ENCODE measurements at regions not wholly inside any gene's neighbourhood (a gene's known extent, or its start where the extent isn't known, plus 50 kb on each side); places are given as distances from the start of the nearest gene placed in this dataset.

DNA sequence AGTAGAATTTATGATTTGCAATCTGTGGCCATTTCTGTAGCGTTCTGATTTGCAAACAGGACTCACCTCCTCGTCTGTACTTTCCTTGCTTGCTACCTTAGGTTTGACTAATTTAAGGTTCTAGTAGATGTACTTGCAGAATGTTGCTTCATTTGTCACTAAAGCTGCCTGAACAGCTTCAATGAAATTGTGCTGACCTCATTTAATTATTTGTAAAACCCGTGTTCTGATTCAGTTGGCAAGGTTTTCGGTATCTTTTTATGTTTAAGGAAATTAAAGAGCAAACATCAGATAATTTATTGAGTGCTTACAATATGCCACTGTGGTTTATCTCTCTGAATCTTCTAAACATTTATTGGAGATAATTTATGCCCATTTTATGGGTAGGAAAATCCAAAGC is 284.9 kb upstream of the EEF2KMT start:
- Mint-ChIP-seq H3K27me3 (ENCODE audit: unreplicated experiment) (peaks cover 53% of the 10 kb centered on the region), H3K27ac (ENCODE audit: unreplicated experiment) (no peak overlapping the region), H3K9me3 (ENCODE audit: low read depth, unreplicated experiment) (no peaks in the 10 kb centered on the region), H3K4me1 (ENCODE audit: low read depth, unreplicated experiment) (no peaks in the 10 kb centered on the region), H3K4me3 (ENCODE audit: low read depth, unreplicated experiment) (no peak overlapping the region), H3K36me3 (ENCODE audit: insufficient read depth, unreplicated experiment) (no peaks in the 10 kb centered on the region)
- intact Hi-C loops (cut with micrococcal nuclease; ENCODE audit: unreplicated experiment), result no loop called here
- no peak for DNase-seq
- TF ChIP-seq CTCF (IDR thresholded peaks at IDR 0.05; ENCODE audit: unreplicated experiment), result no peak
- CTCF ChIA-PET, result no interaction called here
- no TSS peak for BruUV-seq (replicated peaks)

DNA sequence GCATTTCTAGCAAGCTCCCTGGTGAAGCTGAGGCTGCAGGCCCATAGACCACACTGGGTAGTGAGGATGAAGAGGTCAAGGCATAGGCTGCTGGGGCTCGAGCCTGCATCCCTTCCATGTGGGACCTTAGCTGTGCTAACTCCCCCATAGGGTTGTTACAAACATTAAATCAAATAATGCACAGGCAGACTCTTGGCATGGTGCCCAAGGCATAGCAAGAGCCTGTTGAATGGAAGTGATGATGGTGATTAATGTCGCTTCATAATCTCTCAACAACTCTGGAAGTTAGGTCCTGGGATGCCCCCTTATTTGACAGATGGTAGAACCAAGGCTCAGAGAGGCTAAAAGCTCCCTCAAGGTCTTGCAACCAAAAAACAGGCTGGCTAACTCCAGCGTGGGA is 283.9 kb upstream of the EEF2KMT start:
- H3K27ac Mint-ChIP-seq (ENCODE audit: unreplicated experiment), result no peak overlapping the region
- H3K27me3 Mint-ChIP-seq (ENCODE audit: unreplicated experiment), result peaks cover 53% of the 10 kb centered on the region
- no peaks in the 10 kb centered on the region for H3K4me1 Mint-ChIP-seq (ENCODE audit: low read depth, unreplicated experiment)
- no peaks in the 10 kb centered on the region for H3K9me3 Mint-ChIP-seq (ENCODE audit: low read depth, unreplicated experiment)
- no peak overlapping the region for H3K4me3 Mint-ChIP-seq (ENCODE audit: low read depth, unreplicated experiment)
- intact Hi-C loops (cut with micrococcal nuclease; ENCODE audit: unreplicated experiment), result no loop called here
- DNase-seq, result no peak
- H3K36me3 Mint-ChIP-seq (ENCODE audit: insufficient read depth, unreplicated experiment), result peaks cover 4% of the 10 kb centered on the region
- BruUV-seq (replicated peaks), result no TSS peak
- no peak for TF ChIP-seq CTCF (IDR thresholded peaks at IDR 0.05; ENCODE audit: unreplicated experiment)
- CTCF ChIA-PET, result no interaction called here

GRCh38 chr16:5379954-5380353 is 282.4 kb upstream of the EEF2KMT start:
- TF ChIP-seq CTCF (IDR thresholded peaks at IDR 0.05; ENCODE audit: unreplicated experiment), result no peak
- no peak overlapping the region for H3K27ac Mint-ChIP-seq (ENCODE audit: unreplicated experiment)
- H3K4me1 Mint-ChIP-seq (ENCODE audit: low read depth, unreplicated experiment), result no peaks in the 10 kb centered on the region
- H3K4me3 Mint-ChIP-seq (ENCODE audit: low read depth, unreplicated experiment), result no peak overlapping the region
- no peaks in the 10 kb centered on the region for H3K9me3 Mint-ChIP-seq (ENCODE audit: low read depth, unreplicated experiment)
- peaks cover 4% of the 10 kb centered on the region for H3K36me3 Mint-ChIP-seq (ENCODE audit: insufficient read depth, unreplicated experiment)
- CTCF ChIA-PET, result no interaction called here
- intact Hi-C loops (cut with micrococcal nuclease; ENCODE audit: unreplicated experiment), result no loop called here
- BruUV-seq (replicated peaks), result no TSS peak
- DNase-seq, result no peak
- H3K27me3 Mint-ChIP-seq (ENCODE audit: unreplicated experiment), result peaks cover 53% of the 10 kb centered on the region

DNA sequence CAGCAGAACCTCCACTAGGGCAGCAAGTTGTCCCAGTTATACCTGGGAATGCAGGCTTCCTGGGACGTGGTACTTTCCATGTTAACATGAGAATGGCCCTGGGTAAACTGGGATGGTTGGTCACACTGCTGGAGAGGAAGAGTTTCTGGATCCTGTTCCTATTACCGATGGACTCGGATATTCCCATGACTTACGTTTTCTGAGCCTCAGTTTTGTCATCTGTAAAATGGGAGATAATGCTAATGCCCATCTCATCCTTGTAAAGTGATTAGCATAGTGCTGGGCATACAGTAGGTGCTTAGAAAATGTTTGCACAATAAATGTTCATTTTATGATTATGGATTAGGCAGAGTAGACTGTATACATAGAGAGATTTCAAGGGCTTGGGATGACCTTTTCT is 280.9 kb upstream of the EEF2KMT start:
- Mint-ChIP-seq H3K27me3 (ENCODE audit: unreplicated experiment) (peaks cover 53% of the 10 kb centered on the region), H3K4me3 (ENCODE audit: low read depth, unreplicated experiment) (no peak overlapping the region), H3K9me3 (ENCODE audit: low read depth, unreplicated experiment) (no peaks in the 10 kb centered on the region), H3K27ac (ENCODE audit: unreplicated experiment) (no peak overlapping the region), H3K36me3 (ENCODE audit: insufficient read depth, unreplicated experiment) (peaks cover 4% of the 10 kb centered on the region), H3K4me1 (ENCODE audit: low read depth, unreplicated experiment) (no peaks in the 10 kb centered on the region)
- DNase-seq, result no peak
- CTCF ChIA-PET, result interaction anchor here (0.6 kb wide), 1 partner anchor 728 kb away, joined by 4 read pairs; no protein-coding TSS in a partner anchor
- intact Hi-C loops (cut with micrococcal nuclease; ENCODE audit: unreplicated experiment), result no loop called here
- BruUV-seq (replicated peaks), result no TSS peak
- TF ChIP-seq CTCF (IDR thresholded peaks at IDR 0.05; ENCODE audit: unreplicated experiment), result no peak

All from Calu3 (cell line).